GM19351 (cell line): ENCODE measurements at regions not wholly inside any gene's neighbourhood (a gene's known extent, or its start where the extent isn't known, plus 50 kb on each side); places are given as distances from the start of the nearest gene placed in this dataset.

Experiments used
- ATAC-seq: cut with Tn5 transposase; IDR thresholded peaks from one replicate; pipeline ENCODE4 v1.9.1; 2021; ENCODE audit warnings: mild to moderate bottlenecking, moderate library complexity; ENCODE audit not compliant: unreplicated experiment

DNA sequence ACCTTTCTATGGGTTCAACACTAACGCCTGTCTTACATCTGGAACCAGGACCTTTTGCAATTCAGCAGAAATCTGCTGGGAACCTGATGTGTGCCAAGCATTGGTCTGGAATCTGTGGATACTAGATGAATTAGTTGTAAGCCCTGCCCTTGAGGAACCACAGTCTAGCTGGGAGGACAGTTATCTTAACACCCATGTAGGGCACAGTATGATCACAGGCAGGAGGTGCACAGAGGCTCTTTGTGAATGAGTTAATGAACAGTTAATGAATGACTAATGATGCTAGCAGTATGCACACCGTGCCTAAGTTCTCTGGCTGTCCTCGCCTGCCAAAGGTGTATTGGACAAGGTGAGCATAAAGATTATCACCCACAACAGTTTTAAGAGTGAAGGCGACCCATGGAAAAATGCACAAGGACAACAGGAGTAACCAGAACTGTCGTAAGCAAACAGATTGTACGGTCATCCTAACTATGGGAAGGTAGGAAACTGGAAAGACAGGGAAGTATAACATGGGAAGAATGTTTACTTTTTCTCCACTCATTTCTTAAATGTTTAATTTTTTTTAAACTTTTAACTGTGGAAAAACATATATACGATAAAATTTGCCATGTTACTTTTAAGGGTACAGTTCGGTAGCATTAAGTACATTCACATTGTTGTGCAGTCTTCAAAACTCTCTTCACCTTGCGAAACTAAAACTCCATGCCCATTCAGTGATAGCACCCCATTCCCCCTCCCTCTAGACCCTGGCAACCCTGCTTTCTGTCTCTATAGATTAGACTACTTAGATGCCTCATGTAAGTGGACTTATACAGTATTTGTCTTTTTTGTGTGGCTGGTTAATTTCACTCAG, 139.9 kb downstream of the CXCL12 start:
- ATAC-seq, result no peak

DNA sequence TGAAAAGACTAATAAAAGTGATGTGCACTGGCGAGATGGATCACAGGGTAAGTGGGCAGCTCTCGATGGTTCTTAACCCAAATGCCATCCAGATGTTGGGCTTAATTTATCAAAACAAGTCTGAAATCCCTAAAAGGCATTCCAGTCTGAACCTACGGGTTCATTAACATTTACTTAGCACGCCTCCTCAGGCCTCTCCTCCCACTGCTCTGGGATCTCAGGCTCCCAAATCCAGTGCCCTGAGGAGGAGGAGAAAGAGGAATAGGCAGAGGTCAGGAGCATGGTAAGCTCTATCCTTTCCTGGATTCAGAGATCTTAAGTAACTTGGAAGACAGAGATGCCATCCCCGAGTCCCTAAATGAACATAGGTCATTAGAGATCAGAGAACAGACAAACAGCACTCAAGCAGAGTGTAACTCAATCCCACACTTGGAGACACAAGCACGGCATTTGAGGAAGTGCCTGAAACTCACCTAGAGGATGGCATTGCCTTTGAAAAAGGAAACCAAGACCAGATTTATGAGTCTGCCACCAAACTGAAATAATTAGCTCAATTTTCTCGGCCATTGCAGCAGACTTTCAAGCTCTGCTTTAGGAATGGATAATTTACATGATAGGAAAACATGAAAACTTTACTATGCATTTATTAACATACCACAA, 140.9 kb downstream of the CXCL12 start:
- ATAC-seq, result no peak

DNA sequence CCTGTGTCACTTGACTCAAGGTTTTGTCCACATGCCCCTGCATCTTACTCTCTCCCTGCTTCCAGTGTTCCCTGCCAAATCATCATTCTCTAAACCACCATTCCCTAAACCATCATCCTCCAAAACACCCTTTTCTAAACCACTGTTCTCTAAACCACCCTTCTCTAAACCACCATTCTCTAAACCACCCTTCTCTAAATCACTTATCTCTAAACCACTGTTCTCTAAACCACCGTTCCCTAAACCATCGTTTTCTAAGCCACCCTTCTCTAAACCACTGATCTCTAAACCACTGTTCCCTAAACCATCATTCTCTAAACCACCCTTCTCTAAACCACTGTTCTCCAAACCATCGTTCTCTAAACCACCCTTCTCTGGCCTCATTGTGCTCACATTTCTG, 142.1 kb downstream of the CXCL12 start:
- ATAC-seq, result no peak

DNA sequence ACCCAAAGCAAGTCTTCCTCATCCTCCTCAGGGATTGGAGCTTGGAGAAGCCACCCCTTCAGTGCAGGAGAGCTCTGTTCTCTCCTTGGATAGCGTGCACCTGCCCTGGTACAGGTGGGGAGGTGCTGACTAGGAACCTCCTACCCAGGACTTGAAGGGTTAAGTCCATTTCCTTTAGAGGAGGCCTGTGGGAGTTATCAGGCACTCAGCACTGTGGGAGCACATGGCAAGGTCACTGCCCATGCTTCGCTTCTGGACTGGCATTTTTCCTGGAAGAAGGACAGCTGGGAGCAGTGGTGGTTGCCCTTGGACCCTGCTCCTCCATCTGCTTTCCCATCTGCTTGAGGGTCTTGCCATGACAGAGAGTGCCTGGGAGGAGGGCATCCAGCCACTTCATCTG, 142.8 kb downstream of the CXCL12 start:
- ATAC-seq, result no peak

DNA sequence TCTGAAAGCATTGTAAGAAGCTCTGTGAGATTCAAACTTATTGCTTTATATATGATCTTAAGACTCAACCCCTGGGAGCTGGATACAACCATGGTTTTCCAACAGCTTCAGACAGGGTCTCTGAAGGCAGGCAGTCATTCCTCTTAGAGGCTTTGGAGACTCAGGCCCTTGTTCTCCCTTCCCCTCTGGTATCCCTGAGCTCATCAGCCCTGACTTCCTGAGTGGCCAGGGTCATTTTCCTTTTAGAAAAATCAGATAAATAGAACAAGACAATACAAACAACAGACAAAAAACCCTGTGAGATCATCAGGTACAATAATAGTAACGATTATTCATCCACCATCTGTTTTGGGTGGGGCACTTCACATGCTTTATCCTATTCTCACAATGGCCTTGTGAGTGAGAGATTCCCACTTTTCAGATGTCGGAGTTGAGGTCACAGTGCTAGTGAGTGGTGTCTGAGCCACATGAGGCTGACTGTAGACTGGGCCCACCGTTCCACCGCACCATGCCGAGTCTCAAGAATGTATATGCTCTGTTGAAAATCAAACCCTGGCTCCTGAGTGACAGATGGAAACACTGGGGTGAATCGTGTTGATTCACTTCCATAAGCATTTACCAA, 144.2 kb downstream of the CXCL12 start:
- no peak for ATAC-seq

DNA sequence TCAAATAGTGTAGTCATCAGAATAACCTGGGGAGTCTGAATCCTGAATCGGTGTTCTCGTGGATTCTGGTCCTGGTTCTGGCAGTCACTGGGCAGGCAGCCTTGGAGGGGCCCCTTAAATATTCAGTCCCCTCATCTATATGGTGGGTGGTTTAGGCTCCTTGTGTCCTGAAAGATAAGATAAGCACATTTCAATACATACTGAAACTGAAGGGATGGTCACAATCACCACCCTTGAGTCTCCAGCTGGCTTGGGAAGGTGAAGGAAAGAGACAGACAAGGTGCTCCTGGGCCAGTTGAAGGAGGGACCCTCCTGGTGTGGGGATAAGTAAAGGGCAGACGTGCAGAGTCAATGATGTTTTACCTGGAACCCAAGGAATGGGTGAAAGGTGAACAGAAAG, 146.7 kb downstream of the CXCL12 start:
- ATAC-seq, result no peak

DNA sequence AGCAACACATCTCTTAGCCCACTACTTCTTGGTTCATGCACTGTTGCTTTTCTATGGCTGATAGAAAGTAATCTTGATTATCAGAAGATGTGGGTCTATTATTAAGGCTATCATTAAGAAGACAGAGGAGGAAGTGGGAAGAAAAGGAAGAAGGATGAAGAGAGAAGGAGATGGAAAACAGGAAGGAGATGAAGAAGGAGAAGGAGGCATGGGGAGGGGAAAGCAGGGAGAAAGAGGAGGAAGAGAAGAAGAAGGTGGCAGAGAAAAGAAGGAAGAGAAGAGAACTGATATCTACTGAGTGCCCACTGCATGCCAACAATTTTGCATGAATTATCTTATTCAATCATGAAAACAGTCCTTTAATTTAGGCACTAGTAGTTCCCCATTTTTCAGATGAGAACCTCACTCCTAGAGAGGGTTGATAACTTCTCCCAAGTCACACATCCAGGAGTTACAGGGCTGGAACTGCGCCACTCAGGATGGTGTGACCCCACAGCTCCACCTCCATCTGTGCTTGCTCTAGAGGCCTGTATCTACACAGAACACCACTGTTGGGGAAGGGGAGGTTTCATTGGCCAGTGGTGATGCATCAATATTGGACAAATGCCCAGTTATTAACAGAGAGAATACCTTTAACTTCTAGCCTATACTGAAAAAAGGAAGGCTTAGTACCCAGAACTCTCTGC, 147.4 kb downstream of the CXCL12 start:
- no peak for ATAC-seq

DNA sequence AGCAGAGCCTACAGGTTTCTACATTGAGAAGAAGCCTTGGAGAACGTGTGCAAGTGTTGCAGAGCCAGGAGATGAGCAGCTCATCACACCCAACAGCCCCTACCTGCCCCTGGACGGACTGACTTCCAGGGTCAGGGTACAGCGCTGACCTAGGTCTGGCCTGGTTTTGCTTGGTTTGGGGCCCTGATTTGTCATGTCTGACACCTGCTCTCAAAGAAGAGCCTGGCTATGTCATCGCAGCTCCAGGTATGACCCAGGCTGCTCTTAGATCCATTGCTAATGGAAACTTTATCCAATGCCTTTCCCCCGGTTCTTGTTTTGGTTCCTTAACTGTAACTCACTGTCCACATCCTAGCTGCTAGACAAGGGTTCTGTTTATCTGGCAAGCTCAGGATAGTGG, 149.5 kb downstream of the CXCL12 start:
- no peak for ATAC-seq

DNA sequence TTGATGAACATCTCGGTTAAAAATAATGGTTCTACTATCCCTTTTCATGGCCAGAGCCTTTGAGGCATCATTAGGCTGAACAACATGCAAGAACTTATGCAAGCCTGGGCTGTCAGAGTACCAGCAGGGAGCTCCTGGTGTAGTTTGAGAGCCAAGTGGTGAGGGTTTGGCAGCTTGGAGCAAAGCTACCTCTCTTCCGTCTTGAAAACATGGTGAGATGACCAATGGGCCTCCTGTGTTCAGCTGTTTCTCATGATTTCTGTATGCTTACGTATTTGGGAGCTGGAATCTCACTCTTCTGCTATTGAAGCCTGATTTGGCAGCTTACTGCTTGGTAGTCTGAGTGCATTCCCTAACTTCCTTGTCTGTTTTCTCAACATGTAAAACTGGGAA, 150.4 kb downstream of the CXCL12 start:
- ATAC-seq, result no peak

DNA sequence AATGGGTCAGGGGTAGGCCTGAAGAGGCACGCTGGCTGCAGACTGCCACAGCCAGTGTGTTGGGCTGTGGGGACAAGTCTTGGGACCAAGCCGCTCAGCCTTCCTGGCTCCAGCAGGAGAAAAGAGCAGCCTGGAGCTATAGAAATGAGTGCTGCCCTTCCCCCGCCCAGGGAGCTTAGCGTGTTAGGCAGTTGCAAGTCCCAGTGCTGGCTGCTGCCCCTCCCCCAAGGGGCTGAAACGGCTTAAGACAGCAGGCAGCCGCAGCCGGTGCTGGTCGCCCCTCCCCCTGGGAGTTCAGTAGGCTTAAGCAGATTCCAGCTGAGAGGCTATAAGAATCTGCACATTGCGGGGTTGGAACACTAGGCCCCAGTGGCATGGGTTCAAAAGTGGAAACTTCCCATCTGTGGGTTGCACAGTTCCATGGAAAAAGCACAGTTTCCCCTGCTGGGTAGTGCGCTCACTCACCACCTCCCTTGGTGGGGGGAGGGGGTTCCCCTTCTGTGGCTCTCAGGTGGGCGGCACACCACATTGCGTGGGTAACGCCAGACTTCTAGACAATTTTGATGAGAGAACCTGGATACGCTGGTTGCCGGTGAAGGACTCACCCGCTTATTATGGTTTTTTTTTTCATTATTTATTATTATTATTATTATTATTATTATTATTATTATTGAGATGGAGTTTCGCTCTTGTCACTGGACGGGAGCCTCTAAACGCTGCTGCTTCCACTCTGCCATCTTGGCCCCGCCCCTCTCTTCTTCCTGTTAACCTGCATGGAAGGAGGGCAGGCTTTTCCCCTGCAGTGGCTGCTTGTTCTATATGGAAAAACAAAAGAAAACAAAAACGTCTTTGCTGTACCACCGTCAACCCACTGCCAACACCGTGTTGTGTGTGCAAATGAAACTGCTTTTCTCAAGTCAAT, 151.1 kb downstream of the CXCL12 start:
- ATAC-seq, result no peak

DNA sequence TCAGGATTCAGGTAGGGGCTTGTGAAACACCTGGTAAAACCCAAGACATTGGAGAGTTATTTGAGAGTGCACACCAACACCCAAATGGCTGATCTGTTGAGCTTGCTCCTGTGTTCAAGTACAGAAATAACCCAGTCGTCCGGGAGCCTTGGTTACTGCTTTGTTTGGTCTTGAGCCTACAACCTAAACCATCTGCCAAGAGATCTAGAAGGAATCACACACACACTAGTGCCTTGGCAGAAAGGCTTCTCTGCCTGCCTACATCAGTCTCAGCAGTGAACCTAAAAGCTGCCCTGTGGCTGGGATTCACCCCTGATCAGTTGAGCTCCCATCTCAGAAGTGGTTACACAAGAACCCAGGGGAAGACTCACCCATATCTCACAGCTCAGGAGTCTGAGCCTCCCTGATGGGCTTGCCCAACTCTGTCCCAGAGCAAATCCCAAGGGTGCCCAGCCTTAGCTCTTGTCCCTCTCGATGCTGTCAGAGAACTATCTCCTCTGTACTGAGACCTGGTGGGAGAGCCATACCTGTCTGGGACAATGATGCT, 167.6 kb downstream of the CXCL12 start:
- no peak for ATAC-seq

DNA sequence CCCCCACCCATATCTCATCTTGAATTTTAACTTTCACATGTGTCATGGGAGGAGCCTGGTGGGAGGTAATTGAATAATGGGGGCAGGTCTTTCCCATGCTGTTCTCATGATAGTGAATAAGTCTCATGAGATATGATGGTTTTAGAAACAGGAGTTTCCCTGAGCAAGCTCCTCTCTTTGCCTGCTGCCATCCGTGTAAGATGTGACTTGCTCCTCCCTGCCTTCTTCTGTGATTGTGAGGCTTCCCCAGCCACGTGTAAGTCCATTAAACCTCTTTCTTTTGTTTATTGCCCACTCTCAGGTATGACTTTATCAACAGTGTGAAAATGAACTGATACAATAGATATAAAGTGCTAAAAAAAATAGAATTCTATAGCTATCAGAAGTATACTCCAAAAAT, 168.8 kb downstream of the CXCL12 start:
- no peak for ATAC-seq

DNA sequence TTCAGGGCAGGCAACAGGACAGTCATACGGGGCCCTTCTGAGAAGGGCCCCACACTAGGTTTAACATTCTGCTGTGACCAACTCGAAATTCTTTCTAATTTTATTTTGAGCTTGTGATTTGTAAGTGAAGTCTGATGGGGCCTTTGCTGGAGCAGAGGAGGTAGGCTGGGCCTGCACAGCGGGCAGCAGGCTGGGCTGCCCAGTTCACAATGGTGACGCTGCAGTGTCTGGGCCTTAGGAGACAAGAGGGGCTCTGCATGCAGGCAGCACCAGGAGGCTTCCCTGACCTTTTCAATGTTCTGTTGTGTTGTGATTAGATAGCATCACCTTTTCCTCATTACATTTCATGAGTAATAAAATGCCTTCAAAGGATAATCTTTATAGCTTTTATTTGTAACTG, 175.1 kb downstream of the CXCL12 start:
- no peak for ATAC-seq

DNA sequence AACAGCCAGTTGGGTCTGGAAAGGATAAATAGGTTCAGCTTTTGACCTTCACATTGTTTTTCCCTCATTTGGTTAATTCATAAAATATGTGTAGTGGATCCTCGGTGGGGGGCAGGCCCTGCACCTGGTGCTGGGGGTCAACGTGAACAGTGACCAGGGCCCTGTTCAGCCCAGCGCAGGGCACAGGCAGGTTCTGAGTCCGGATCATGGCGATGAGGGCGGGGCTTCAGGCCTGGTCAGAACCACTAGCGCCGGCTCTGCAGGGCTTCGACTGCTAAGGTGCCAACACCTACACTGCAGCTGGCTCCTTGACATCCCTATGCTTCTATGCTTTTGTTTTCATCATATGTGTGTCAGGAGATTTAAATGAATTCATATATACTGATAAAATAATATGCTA, 177.7 kb downstream of the CXCL12 start:
- no peak for ATAC-seq

DNA sequence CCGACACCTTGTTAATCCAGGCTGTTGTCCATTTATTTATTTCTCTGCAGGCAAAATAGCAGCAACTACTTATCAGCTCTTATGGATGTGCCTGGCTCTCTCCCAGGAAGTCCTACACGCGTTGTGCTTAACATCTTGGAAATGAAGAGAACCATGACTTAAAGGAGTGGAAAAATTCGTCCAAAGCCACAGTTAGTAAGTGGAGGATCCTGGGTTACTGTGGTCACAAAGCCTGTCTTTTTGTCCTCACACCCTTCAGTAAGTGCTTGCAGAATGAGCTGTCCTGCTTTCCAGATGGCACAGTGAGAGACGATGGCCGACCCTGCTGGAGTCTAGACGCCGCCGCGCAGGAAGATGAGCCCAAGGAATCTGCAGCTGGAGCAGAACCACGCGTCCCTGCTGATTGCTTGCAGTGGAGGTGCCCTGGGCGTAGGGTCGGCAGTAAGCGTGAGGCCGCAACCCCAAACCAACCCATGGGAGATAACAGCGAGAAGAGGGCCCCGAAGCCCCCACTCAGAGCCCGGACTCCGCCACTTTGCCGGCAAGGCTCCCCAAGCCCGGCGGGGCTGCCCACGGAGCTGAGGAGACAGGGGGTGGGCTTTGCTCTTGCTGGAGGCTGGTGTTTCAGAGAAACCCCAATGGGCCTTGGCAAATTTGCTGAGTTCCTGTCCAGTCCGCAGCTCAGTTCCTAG, 178.6 kb downstream of the CXCL12 start:
- no peak for ATAC-seq

DNA sequence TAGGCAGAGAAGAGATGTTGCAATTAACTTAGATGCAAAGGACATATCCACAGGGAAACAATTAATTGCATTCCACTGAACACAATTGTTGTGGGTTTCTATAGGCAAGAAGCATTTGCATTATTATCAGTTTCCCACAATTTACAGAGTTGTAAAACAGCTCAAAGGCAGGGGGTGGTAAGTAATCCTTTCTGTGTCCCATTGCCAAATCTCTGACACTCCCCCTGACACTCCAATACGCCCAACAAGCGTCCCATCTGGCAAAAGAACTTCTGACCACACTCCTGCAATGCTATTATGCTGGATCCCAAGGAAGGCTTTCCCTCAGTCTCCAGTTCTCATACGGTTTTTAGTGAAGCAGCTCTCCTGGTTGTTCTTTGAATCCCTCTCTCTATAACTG, 179.8 kb downstream of the CXCL12 start:
- no peak for ATAC-seq

DNA sequence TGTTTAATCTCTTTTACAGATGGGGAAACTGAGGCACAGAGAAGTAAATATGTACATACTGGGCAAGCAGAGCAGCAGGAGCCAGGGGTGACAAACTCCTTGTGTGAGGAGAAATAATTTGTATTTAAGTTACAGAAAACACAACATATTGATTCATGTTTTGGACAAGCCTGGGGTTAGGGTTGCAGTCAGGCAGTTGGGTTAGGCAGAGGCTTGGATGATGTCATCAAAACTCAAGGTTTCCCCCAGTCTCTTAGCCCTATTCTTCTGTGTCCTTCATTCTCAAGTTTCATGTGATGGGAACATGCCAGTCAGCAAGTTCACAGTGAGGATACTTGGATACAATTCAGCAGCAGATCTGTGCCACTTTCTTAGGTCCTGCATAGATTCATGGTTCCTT, 181.4 kb downstream of the CXCL12 start:
- no peak for ATAC-seq

DNA sequence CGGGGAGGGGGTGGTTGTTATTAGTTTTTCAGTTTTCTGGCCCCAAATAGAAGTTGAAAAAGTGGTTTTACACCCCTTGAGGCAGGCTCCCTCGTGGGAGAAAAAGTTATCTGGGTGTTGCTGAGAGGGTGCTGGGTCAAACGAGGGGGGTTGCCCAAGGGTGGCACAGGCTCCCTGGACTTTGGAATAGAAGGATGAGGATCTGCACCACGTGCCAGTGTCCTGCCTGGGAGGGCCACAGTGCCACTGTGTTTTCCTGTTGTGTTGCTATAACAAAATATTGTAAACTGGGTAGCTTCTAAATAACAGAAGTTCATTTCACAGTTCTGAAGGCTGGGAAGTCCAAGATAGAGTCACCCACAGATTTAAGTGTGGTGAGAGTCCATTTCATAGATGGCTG, 181.9 kb downstream of the CXCL12 start:
- no peak for ATAC-seq

DNA sequence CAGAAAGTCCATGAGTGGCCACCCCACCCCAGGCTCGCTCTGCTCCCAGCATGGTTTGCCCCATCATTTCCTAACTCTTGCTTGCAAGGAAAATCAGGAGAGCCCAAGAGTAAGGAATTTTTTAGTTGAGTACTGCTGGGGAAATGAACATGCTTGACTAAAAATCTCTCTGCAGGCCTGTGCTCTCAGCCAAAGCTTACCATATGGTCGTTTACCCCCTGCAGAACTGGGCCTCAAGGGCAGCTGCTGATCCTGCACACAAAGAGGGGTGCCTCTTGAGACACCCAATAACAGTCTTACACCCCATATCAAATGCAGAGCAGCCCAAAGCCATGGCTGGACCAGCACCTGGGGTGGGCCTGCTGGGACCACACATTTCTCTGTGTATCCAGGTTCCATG, 183.2 kb downstream of the CXCL12 start:
- ATAC-seq, result no peak

DNA sequence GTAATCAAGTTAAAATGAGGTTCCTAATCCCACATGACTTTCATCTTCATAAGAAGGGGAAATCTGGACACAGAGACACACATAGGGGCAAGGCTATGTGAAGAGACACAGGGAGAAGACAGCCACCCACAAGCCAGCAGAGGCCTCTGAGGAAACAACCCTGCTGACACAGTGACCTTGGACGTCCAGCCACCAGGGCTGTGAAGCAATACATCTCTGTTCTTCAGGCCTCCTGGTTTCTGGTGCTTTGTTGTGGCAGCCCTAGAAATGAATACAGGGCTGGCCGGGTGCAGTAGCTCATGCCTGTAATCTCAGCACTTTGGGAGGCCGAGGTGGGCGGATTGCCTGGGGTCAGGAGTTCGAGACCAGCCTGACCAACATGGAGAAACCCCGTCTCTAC, 183.9 kb downstream of the CXCL12 start:
- no peak for ATAC-seq
